ENCODE measurements at regions not wholly inside any gene's neighbourhood (a gene's known extent, or its start where the extent isn't known, plus 50 kb on each side); places are given as distances from the start of the nearest gene placed in this dataset.

GRCh38 chr13:61672756-61673155 is 257.1 kb upstream of the PCDH20 start:
- no peaks in the 10 kb centered on the region for H3K79me2 ChIP-seq
- no peak for DNase-seq (ENCODE audit: low spot score)
- no peak overlapping the region for H3K4me3 ChIP-seq
- H3K9me3 ChIP-seq (ENCODE audit: low read depth), result no peaks in the 10 kb centered on the region
- no peaks in the 10 kb centered on the region for H4K20me1 ChIP-seq (ENCODE audit: insufficient read depth, poor library complexity, severe bottlenecking)
- 87% methylated on average over 4 of the region's 4 CpGs for WGBS (ENCODE audit: low lambda C conversion rate, missing lambda C conversion rate)
- no peaks in the 10 kb centered on the region for H3K9me2 ChIP-seq (replicated peaks; ENCODE audit: insufficient read depth)
- H3K27ac ChIP-seq, result no peak overlapping the region
- H3K27me3 ChIP-seq, result no peaks in the 10 kb centered on the region
- TF ChIP-seq, protein P1, sequence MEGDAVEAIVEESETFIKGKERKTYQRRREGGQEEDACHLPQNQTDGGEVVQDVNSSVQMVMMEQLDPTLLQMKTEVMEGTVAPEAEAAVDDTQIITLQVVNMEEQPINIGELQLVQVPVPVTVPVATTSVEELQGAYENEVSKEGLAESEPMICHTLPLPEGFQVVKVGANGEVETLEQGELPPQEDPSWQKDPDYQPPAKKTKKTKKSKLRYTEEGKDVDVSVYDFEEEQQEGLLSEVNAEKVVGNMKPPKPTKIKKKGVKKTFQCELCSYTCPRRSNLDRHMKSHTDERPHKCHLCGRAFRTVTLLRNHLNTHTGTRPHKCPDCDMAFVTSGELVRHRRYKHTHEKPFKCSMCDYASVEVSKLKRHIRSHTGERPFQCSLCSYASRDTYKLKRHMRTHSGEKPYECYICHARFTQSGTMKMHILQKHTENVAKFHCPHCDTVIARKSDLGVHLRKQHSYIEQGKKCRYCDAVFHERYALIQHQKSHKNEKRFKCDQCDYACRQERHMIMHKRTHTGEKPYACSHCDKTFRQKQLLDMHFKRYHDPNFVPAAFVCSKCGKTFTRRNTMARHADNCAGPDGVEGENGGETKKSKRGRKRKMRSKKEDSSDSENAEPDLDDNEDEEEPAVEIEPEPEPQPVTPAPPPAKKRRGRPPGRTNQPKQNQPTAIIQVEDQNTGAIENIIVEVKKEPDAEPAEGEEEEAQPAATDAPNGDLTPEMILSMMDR (IDR thresholded peaks at IDR 0.05; ENCODE audit: poor library complexity), result no peak
- no peak for TF ChIP-seq EZH2 (IDR thresholded peaks at IDR 0.05; ENCODE audit: borderline replicate concordance)
- TF ChIP-seq EZH2phosphoT487 (IDR thresholded peaks at IDR 0.05; ENCODE audit: low read depth, severe bottlenecking, unreplicated experiment), result no peak
- no peaks in the 10 kb centered on the region for H3K36me3 ChIP-seq (replicated peaks; ENCODE audit: insufficient read depth, low read depth)
- H3K4me2 ChIP-seq, result no peak overlapping the region
- no peak overlapping the region for H2AFZ ChIP-seq
- no peaks in the 10 kb centered on the region for H3K4me1 ChIP-seq (ENCODE audit: insufficient read depth)

- H3K9me2 ChIP-seq (replicated peaks; ENCODE audit: insufficient read depth), result no peaks in the 10 kb centered on the region
- H3K4me1 ChIP-seq (ENCODE audit: insufficient read depth), result no peaks in the 10 kb centered on the region
- H3K27ac ChIP-seq, result no peak overlapping the region
- H3K4me2 ChIP-seq, result no peak overlapping the region
- H3K27me3 ChIP-seq, result no peaks in the 10 kb centered on the region
- WGBS (ENCODE audit: low lambda C conversion rate, missing lambda C conversion rate), result 97% methylated on average over 19 of the region's 19 CpGs
- no peaks in the 10 kb centered on the region for H3K79me2 ChIP-seq
- DNase-seq (ENCODE audit: low spot score), result no peak
- no peak overlapping the region for H3K4me3 ChIP-seq
- no peak for TF ChIP-seq EZH2 (IDR thresholded peaks at IDR 0.05; ENCODE audit: borderline replicate concordance)
- TF ChIP-seq, protein P1 (IDR thresholded peaks at IDR 0.05; ENCODE audit: poor library complexity), result no peak
- no peak for TF ChIP-seq EZH2phosphoT487 (IDR thresholded peaks at IDR 0.05; ENCODE audit: low read depth, severe bottlenecking, unreplicated experiment)
- H3K36me3 ChIP-seq (replicated peaks; ENCODE audit: insufficient read depth, low read depth), result no peaks in the 10 kb centered on the region
- H4K20me1 ChIP-seq (ENCODE audit: insufficient read depth, poor library complexity, severe bottlenecking), result no peaks in the 10 kb centered on the region
- no peaks in the 10 kb centered on the region for H3K9me3 ChIP-seq (ENCODE audit: low read depth)
- H2AFZ ChIP-seq, result no peak overlapping the region
These were observed 254.9 kb upstream of the PCDH20 start for GRCh38 chr13:61670384-61671161.

DNA sequence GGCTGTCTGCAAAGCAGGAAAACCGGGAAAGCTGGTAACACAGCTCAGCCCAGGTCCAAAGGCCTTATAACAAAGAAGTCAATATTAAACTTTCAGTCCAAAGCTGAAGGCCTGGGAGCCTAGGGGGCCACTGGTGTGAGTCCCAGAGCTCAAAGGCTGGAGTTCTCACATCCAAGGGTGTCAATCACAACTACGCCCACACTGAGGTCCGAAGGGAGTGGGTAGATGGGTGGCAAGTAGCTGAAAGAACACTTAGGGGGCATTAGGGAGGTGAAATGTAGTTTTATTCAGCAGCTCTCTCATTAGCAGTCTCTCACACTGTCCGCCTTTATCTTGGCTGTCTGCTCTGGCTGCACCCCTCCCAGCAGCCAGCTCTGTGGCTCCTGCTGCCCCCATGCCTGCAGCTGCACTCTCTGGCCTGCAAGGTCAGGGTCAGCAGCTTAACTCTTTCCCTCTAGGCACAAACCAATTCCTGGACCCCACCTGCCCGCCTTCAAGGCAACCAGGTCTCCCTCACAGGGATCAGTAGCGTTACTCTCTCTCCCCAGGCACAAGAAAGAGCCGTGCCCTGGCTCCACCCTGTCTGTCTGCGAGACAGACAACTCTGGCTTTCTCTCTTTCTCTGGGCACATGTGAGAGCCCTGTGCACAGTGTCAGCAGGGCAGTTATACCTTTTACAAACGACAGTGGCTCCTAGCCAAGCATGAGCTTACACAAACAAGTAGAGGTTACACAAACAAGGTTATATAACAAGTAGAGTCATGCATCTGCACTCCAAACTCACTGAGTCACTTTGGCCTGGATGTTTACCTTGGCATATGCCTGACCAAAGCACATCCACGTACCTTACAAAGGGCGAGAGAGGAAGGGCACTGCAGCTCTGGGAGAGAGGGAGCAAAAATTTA is 249.4 kb upstream of the PCDH20 start:
- H3K4me1 ChIP-seq (ENCODE audit: insufficient read depth), result peaks cover 5% of the 10 kb centered on the region
- H3K4me2 ChIP-seq, result no peak overlapping the region
- no peaks in the 10 kb centered on the region for H3K9me2 ChIP-seq (replicated peaks; ENCODE audit: insufficient read depth)
- WGBS (ENCODE audit: low lambda C conversion rate, missing lambda C conversion rate), result 50% methylated on average over 11 of the region's 11 CpGs
- H2AFZ ChIP-seq, result no peak overlapping the region
- H4K20me1 ChIP-seq (ENCODE audit: insufficient read depth, poor library complexity, severe bottlenecking), result no peaks in the 10 kb centered on the region
- no peaks in the 10 kb centered on the region for H3K36me3 ChIP-seq (replicated peaks; ENCODE audit: insufficient read depth, low read depth)
- H3K4me3 ChIP-seq, result no peak overlapping the region
- no peaks in the 10 kb centered on the region for H3K9me3 ChIP-seq (ENCODE audit: low read depth)
- H3K27me3 ChIP-seq, result no peaks in the 10 kb centered on the region
- DNase-seq (ENCODE audit: low spot score), result peak; percentile 44
- H3K27ac ChIP-seq, result no peak overlapping the region
- TF ChIP-seq, protein P1 (IDR thresholded peaks at IDR 0.05; ENCODE audit: poor library complexity), result no peak
- TF ChIP-seq EZH2 (IDR thresholded peaks at IDR 0.05; ENCODE audit: borderline replicate concordance) (no peak), EZH2phosphoT487 (IDR thresholded peaks at IDR 0.05; ENCODE audit: low read depth, severe bottlenecking, unreplicated experiment) (no peak)
- H3K79me2 ChIP-seq, result no peaks in the 10 kb centered on the region

Data from hepatocyte (in vitro differentiated cells).